Activated B cell treated with CpG ODN at 0.5 μM for 24 hours (primary cell): ENCODE measurements at regions not wholly inside any gene's neighbourhood (a gene's known extent, or its start where the extent isn't known, plus 50 kb on each side); places are given as distances from the start of the nearest gene placed in this dataset.

Experiments used
- ATAC-seq: fragments of 200-7000 bp; cut with Tn5 transposase; one replicate; pipeline ENCODE4 v1.10.0; 2021; ENCODE audit warnings: low read depth, mild to moderate bottlenecking, moderate library complexity
- CTCF ChIA-PET: fragments of 350-600 bp; sonication (Branson Sonifier 250); formaldehyde crosslinking; loops from one replicate; lab custom pipeline; 2021; ENCODE audit warnings: antibody characterized with exemption; lab: Charles Lee
- POLR2A ChIA-PET: fragments of 350-600 bp; sonication (Branson Sonifier 250); formaldehyde crosslinking; loops from one replicate; lab custom pipeline; 2021; ENCODE audit warnings: antibody characterized with exemption; lab: Charles Lee
- DNase-seq: peaks from one replicate; pipeline ENCODE4 v3.0.0; 2022
- H3K27ac Mint-ChIP-seq: one replicate; pipeline ENCODE4 v1.8.0; 2020; ENCODE audit warnings: mixed read lengths
- H3K27me3 Mint-ChIP-seq: one replicate; pipeline ENCODE4 v1.8.0; 2021; ENCODE audit warnings: mixed read lengths
- H3K36me3 Mint-ChIP-seq: one replicate; pipeline ENCODE4 v1.8.0; 2021; ENCODE audit warnings: low read depth, mixed read lengths
- H3K4me1 Mint-ChIP-seq: one replicate; pipeline ENCODE4 v1.8.0; 2021; ENCODE audit warnings: mixed read lengths
- H3K4me3 Mint-ChIP-seq: one replicate; pipeline ENCODE4 v1.8.0; 2020; ENCODE audit warnings: mild to moderate bottlenecking, mixed read lengths
- H3K9me3 Mint-ChIP-seq: one replicate; pipeline ENCODE4 v1.8.0; 2020; ENCODE audit warnings: mixed read lengths
- CTCF ChIP-seq: fragments of 200-600 bp; IDR thresholded peaks from one replicate; pipeline ENCODE4 v1.8.0; 2022; ENCODE audit warnings: antibody characterized with exemption, mild to moderate bottlenecking
- intact Hi-C: fragments of 100-400 bp; cut with micrococcal nuclease; formaldehyde crosslinking; loops from one replicate; pipeline ENCODE4 v1.15.1; 2024

GRCh38 chr2:171253279-171253678 is 92.6 kb upstream of the TLK1 start:
- intact Hi-C loops: no loop called here
- POLR2A ChIA-PET: no interaction called here
- DNase-seq: no peak

GRCh38 chr2:171249689-171250088 is 89.0 kb upstream of the TLK1 start:
- Mint-ChIP-seq H3K4me1 (peaks cover 15% of the 10 kb centered on the region), H3K36me3 (no peaks in the 10 kb centered on the region), H3K27ac (no peak overlapping the region), H3K9me3 (peaks cover 9% of the 10 kb centered on the region), H3K27me3 (no peaks in the 10 kb centered on the region), H3K4me3 (no peak overlapping the region)
- intact Hi-C loops: loop anchor here (5.0 kb wide), 2 partner anchors 37 to 73 kb away; no protein-coding TSS in a partner anchor
- DNase-seq (no peak), ATAC-seq (no peak)
- ChIA-PET CTCF (no interaction called here), POLR2A (interaction anchor here (0.7 to 0.8 kb wide), 2 partner anchors 20 to 84 kb away, joined by 3 read pairs; no protein-coding TSS in a partner anchor)
- no peak for TF ChIP-seq CTCF

More at GRCh38 chr2:171253279-171253678, 92.6 kb upstream of the TLK1 start:
- Mint-ChIP-seq H3K4me3 (no peak overlapping the region), H3K36me3 (no peaks in the 10 kb centered on the region), H3K27me3 (no peaks in the 10 kb centered on the region), H3K4me1 (peaks cover 9% of the 10 kb centered on the region), H3K9me3 (no peaks in the 10 kb centered on the region), H3K27ac (no peak overlapping the region)
- ATAC-seq: no peak
- no peak for TF ChIP-seq CTCF
- CTCF ChIA-PET: no interaction called here

- H3K9me3 Mint-ChIP-seq: peaks cover 12% of the 10 kb centered on the region
- ChIA-PET POLR2A (interaction anchor here (0.5 to 1.1 kb wide), 2 partner anchors 55 to 71 kb away, joined by 3 read pairs; no protein-coding TSS in a partner anchor), CTCF (no interaction called here)
- intact Hi-C loops: loop anchor here (5.0 kb wide), 2 partner anchors 36 to 74 kb away; no protein-coding TSS in a partner anchor
- no peak overlapping the region for H3K4me3 Mint-ChIP-seq
- H3K36me3 Mint-ChIP-seq: peaks cover 1% of the 10 kb centered on the region
- no peaks in the 10 kb centered on the region for H3K27me3 Mint-ChIP-seq
- no peak for DNase-seq
- no peak overlapping the region for H3K27ac Mint-ChIP-seq
- peaks cover 15% of the 10 kb centered on the region for H3K4me1 Mint-ChIP-seq
- TF ChIP-seq CTCF: no peak
- ATAC-seq: peak; percentile 81
Measured at GRCh38 chr2:171247741-171248662, 87.3 kb upstream of the TLK1 start.

GRCh38 chr2:171244970-171245782 is 84.5 kb upstream of the TLK1 start:
- POLR2A ChIA-PET: no interaction called here
- Mint-ChIP-seq H3K4me3 (no peak overlapping the region), H3K36me3 (peaks cover 1% of the 10 kb centered on the region), H3K27me3 (no peaks in the 10 kb centered on the region), H3K27ac (no peak overlapping the region), H3K4me1 (peaks cover 15% of the 10 kb centered on the region), H3K9me3 (peaks cover 12% of the 10 kb centered on the region)
- CTCF ChIA-PET: interaction anchor here (1.4 kb wide), 1 partner anchor 154 kb away, joined by 3 read pairs; no protein-coding TSS in a partner anchor
- no peak for ATAC-seq
- DNase-seq: no peak
- no peak for TF ChIP-seq CTCF
- intact Hi-C loops: loop anchor here (5.0 kb wide), 2 partner anchors 33 to 77 kb away; no protein-coding TSS in a partner anchor
